GM19455 (cell line): ENCODE measurements at regions not wholly inside any gene's neighbourhood (a gene's known extent, or its start where the extent isn't known, plus 50 kb on each side); places are given as distances from the start of the nearest gene placed in this dataset.
A peak's percentile ranks its signal among the peaks of the same experiment; 100 is the strongest.

Source experiments
- ATAC-seq: cut with Tn5 transposase; IDR thresholded peaks from one replicate; pipeline ENCODE4 v1.9.1; 2021; ENCODE audit not compliant: unreplicated experiment

DNA sequence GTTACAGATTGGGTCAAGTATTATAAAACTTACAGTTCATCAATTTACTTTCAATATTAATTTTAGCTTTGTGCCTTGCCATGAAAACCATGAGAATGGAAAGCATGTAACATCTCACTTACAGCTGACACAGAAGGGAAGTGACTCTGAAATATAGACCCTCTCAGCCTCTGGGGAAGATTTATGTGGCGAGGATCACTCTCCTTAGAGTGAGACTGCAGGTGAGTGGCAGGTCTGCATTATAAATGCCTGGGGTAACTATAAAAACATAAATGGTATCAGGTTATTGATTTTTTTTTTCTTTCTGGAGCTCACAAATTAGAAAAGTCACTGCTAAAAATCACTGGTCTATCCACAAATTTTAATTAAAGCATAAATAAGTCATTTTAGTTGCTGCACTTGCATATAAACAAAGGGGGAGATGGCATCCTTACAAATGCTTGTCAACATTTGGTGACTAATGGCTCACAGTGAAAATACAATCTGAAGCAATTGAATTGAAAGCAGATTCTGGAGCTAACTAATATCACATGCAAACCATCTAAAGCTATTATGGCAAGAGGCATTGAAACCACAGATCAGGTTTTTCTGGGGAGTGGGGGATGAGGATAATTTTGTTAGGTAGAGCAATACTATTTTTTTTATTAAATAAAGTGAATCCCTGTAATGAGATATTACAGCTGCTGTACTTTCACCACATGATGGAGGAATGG lies 200.9 kb downstream of the TM2D1 start:
- no peak for ATAC-seq

DNA sequence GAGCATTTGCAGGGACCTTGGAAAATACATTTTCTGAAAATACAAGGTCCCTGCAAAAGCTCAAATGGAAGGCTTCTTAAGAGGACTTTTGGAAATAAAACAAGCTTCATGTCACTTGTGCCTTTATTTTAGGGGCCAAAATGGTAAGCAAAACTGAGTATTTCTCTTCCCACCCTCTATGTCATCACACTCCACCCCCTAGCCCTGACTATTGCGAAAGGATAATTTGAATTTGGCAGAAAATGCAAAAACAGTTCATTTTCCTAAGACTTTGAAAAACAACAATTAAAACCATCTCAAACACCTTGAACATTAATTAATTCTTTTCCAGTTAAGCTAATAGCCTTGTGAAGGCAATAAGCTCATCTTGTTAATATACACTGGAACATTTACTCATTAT lies 201.7 kb downstream of the TM2D1 start:
- ATAC-seq = no peak

DNA sequence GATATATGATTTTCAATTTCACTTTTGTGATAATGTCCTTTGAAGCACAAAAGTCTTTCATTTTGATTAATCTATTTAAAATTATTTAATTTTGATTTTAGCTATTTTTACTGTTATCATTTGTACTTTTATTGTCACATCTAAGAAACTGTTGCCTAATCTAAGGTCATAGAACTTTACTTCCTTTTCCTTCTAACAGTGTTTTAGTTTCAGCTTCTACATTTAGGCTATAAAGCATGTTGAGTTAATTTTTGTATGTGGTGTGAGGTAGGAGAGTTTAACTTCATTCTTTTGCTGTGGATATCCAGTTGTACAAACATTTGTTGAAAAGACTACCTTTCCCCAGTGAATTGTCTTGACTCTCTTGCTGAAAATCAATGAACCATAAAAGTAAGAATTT lies 204.5 kb downstream of the TM2D1 start:
- ATAC-seq = no peak

DNA sequence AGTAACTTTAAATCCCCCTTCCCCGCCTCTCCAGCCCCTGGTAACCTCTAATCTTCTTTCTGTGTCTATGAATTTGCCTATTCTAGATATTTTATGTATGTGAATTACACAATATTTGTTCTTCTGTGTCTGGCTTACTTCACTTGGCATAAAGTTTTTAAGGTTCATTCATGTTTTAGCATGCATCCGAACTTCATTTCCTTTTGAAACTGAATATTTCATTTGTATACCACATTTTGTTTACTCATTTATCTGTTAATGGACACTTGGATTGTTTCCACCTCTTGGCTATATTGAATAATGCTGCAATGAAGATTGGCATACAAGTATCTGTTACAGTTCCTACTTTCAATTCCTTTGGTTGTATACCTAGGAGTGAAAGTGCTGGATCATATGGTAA lies 205.3 kb downstream of the TM2D1 start:
- no peak for ATAC-seq

DNA sequence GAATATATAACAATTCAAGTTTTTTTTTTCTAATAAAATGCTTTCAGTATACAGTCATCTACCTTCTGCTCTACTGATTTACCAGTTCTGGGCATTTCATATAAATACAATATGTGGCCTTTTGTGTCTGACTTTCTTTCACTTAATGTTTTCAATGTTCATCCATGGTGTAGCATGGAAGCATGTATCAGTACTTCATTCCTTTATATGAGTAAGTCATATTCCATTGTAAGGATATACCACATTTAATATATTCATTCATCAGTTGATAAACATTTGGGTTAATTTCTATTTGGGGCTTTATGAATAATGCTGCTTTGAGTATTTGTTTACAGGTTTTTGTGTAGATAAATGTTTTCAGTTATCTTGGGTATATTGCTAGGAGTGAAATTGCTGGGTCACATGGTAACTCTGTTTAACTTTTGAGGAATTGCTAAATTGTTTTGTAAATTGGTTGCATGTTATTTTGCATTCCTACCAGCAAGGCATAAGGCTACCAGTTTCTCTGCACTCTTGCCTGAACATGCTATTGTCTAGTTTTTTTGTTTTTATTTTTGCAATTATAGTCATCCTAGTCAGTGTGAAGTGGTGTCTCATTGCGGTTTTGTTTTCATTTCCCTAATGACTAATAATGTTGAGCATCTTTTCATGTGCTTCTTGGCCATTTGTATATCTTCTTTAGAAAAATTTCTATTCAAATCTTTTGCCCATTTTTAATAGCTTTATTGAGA lies 206.1 kb downstream of the TM2D1 start:
- peak; percentile 90 for ATAC-seq

DNA sequence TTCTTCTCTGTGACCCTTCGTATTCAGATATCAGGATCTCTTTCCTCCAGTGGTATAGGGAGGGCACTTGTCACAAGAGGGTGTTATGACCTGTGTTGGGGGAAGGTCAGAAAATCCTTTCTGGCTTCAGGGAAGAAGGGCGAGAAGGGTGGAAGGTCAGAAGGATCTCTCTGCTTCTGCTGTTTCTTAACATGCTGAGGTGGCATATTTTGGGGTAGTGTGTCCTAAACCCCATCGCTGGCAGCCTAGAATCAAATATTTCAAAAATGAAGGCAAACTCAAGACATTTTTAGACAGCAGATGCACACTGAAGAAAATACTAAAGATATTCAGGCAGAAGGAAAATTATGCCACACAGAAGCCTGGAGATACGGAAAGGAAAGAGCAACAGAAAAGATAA lies 207.6 kb downstream of the TM2D1 start:
- ATAC-seq = no peak

DNA sequence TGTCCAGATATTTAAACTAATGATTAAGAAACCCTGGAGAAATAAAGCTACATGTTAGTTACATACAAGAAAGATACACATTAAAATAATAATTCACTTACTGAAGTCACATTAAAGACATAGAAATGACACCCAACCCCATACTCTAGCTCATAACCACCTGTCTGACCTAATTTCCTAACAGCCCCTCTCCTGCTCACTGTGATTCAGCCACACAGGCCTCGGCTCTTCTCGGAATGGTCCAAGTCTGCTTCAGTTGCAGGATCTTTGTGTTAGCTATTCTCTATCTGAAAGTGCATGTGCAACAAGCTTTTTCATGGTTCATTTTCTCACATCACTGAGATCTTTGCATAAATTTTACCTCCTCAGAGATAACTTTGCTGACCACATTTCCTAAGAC lies 209.8 kb downstream of the TM2D1 start:
- no peak for ATAC-seq
